ENCODE measurements at regions not wholly inside any gene's neighbourhood (a gene's known extent, or its start where the extent isn't known, plus 50 kb on each side); places are given as distances from the start of the nearest gene placed in this dataset.

DNA sequence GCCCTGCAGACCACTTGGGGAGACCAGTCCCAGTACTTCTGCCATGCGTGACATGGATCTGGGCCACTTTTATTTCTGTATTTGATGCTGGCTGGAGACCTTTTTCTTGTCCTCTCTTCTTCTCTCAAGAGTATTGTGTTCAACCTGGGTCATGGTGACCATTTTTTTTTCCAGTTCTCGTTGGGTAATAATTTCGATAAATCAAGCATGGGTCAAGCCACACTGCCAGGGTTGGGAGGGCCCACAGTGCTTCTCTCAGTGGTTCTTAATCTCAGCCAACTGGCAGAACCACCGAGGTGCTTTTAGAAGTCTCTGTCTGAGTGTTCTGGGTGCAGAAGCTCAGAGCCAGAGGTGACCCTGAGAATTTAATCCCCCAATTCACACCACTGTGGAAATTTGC, 269.9 kb downstream of the SEC23IP start:
- POLR2A ChIA-PET = no interaction called here
- H3K36me3 Mint-ChIP-seq = no peaks in the 10 kb centered on the region
- H3K4me1 Mint-ChIP-seq = no peaks in the 10 kb centered on the region
- TF ChIP-seq TEAD1 (CRISPR knock-in tag; IDR thresholded peaks at IDR 0.05) (no peak), FOXP1 (CRISPR knock-in tag; IDR thresholded peaks at IDR 0.05; ENCODE audit: borderline replicate concordance) (no peak), ETV6 (CRISPR knock-in tag; IDR thresholded peaks at IDR 0.05) (no peak), ZBTB21 (CRISPR knock-in tag; IDR thresholded peaks at IDR 0.05; ENCODE audit: borderline replicate concordance) (no peak), MYBL2 (CRISPR knock-in tag; IDR thresholded peaks at IDR 0.05) (no peak), GRHL2 (CRISPR knock-in tag; IDR thresholded peaks at IDR 0.05; ENCODE audit: insufficient replicate concordance, severe bottlenecking) (no peak), ZNF138 (CRISPR knock-in tag; conservative IDR thresholded peaks at IDR 0.05) (no peak)
- TF ChIP-seq, protein P1, sequence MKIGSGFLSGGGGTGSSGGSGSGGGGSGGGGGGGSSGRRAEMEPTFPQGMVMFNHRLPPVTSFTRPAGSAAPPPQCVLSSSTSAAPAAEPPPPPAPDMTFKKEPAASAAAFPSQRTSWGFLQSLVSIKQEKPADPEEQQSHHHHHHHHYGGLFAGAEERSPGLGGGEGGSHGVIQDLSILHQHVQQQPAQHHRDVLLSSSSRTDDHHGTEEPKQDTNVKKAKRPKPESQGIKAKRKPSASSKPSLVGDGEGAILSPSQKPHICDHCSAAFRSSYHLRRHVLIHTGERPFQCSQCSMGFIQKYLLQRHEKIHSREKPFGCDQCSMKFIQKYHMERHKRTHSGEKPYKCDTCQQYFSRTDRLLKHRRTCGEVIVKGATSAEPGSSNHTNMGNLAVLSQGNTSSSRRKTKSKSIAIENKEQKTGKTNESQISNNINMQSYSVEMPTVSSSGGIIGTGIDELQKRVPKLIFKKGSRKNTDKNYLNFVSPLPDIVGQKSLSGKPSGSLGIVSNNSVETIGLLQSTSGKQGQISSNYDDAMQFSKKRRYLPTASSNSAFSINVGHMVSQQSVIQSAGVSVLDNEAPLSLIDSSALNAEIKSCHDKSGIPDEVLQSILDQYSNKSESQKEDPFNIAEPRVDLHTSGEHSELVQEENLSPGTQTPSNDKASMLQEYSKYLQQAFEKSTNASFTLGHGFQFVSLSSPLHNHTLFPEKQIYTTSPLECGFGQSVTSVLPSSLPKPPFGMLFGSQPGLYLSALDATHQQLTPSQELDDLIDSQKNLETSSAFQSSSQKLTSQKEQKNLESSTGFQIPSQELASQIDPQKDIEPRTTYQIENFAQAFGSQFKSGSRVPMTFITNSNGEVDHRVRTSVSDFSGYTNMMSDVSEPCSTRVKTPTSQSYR (CRISPR knock-in tag; IDR thresholded peaks at IDR 0.05) = no peak
- TF ChIP-seq, protein P2, sequence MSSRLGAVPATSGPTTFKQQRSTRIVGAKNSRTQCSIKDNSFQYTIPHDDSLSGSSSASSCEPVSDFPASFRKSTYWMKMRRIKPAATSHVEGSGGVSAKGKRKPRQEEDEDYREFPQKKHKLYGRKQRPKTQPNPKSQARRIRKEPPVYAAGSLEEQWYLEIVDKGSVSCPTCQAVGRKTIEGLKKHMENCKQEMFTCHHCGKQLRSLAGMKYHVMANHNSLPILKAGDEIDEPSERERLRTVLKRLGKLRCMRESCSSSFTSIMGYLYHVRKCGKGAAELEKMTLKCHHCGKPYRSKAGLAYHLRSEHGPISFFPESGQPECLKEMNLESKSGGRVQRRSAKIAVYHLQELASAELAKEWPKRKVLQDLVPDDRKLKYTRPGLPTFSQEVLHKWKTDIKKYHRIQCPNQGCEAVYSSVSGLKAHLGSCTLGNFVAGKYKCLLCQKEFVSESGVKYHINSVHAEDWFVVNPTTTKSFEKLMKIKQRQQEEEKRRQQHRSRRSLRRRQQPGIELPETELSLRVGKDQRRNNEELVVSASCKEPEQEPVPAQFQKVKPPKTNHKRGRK (CRISPR knock-in tag; IDR thresholded peaks at IDR 0.05; ENCODE audit: borderline replicate concordance) = no peak
- TF ChIP-seq, protein P3, sequence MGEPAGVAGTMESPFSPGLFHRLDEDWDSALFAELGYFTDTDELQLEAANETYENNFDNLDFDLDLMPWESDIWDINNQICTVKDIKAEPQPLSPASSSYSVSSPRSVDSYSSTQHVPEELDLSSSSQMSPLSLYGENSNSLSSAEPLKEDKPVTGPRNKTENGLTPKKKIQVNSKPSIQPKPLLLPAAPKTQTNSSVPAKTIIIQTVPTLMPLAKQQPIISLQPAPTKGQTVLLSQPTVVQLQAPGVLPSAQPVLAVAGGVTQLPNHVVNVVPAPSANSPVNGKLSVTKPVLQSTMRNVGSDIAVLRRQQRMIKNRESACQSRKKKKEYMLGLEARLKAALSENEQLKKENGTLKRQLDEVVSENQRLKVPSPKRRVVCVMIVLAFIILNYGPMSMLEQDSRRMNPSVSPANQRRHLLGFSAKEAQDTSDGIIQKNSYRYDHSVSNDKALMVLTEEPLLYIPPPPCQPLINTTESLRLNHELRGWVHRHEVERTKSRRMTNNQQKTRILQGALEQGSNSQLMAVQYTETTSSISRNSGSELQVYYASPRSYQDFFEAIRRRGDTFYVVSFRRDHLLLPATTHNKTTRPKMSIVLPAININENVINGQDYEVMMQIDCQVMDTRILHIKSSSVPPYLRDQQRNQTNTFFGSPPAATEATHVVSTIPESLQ (CRISPR knock-in tag; IDR thresholded peaks at IDR 0.05) = no peak
- no peak for ATAC-seq
- no peaks in the 10 kb centered on the region for H3K27me3 Mint-ChIP-seq (ENCODE audit: low read depth)
- CTCF ChIA-PET = no interaction called here
- H3K9me3 Mint-ChIP-seq = peaks cover 14% of the 10 kb centered on the region
- no peak overlapping the region for H3K4me3 Mint-ChIP-seq
- no peak overlapping the region for H3K27ac Mint-ChIP-seq
- no peak for DNase-seq (ENCODE audit: low spot score)

DNA sequence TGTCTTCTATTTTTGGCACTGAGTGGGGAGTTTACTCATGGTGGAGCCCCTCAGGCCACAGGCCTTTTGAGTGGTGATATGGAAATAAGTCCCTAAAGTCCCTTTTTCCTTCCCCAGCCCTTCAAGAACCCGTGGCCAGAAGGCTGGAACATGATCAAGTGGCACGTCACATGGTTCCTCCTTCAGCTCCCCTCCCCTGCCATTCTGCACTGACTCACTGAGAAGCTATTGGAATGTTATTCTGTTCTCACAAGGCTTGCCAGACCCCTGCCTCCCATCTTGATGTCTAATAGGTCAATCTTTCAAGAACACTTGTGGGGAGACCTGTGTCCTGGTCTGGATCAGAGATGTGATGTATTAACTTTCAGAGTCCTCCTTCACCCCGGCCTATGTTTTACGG, 279.8 kb downstream of the SEC23IP start:
- H3K27me3 Mint-ChIP-seq (ENCODE audit: low read depth) = no peaks in the 10 kb centered on the region
- no peak for DNase-seq (ENCODE audit: low spot score)
- peaks cover 19% of the 10 kb centered on the region for H3K4me1 Mint-ChIP-seq
- ATAC-seq = no peak
- H3K9me3 Mint-ChIP-seq = no peaks in the 10 kb centered on the region
- H3K36me3 Mint-ChIP-seq = no peaks in the 10 kb centered on the region
- H3K27ac Mint-ChIP-seq = no peak overlapping the region
- no peak for TF ChIP-seq SOX15 (CRISPR knock-in tag; IDR thresholded peaks at IDR 0.05)
- TF ChIP-seq IRF2 (CRISPR knock-in tag; IDR thresholded peaks at IDR 0.05; ENCODE audit: borderline replicate concordance, low read depth) = no peak
- TF ChIP-seq, protein P4, sequence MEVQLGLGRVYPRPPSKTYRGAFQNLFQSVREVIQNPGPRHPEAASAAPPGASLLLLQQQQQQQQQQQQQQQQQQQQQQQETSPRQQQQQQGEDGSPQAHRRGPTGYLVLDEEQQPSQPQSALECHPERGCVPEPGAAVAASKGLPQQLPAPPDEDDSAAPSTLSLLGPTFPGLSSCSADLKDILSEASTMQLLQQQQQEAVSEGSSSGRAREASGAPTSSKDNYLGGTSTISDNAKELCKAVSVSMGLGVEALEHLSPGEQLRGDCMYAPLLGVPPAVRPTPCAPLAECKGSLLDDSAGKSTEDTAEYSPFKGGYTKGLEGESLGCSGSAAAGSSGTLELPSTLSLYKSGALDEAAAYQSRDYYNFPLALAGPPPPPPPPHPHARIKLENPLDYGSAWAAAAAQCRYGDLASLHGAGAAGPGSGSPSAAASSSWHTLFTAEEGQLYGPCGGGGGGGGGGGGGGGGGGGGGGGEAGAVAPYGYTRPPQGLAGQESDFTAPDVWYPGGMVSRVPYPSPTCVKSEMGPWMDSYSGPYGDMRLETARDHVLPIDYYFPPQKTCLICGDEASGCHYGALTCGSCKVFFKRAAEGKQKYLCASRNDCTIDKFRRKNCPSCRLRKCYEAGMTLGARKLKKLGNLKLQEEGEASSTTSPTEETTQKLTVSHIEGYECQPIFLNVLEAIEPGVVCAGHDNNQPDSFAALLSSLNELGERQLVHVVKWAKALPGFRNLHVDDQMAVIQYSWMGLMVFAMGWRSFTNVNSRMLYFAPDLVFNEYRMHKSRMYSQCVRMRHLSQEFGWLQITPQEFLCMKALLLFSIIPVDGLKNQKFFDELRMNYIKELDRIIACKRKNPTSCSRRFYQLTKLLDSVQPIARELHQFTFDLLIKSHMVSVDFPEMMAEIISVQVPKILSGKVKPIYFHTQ (CRISPR knock-in tag; IDR thresholded peaks at IDR 0.05) = no peak
- no peak for TF ChIP-seq EMX1 (CRISPR knock-in tag; IDR thresholded peaks at IDR 0.05)
- TF ChIP-seq RELA (CRISPR knock-in tag; IDR thresholded peaks at IDR 0.05; ENCODE audit: borderline replicate concordance) = no peak
- TF ChIP-seq, protein P5, sequence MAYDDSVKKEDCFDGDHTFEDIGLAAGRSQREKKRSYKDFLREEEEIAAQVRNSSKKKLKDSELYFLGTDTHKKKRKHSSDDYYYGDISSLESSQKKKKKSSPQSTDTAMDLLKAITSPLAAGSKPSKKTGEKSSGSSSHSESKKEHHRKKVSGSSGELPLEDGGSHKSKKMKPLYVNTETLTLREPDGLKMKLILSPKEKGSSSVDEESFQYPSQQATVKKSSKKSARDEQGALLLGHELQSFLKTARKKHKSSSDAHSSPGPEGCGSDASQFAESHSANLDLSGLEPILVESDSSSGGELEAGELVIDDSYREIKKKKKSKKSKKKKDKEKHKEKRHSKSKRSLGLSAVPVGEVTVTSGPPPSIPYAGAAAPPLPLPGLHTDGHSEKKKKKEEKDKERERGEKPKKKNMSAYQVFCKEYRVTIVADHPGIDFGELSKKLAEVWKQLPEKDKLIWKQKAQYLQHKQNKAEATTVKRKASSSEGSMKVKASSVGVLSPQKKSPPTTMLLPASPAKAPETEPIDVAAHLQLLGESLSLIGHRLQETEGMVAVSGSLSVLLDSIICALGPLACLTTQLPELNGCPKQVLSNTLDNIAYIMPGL (CRISPR knock-in tag; IDR thresholded peaks at IDR 0.05) = no peak
- TF ChIP-seq NR1H2 (CRISPR knock-in tag; IDR thresholded peaks at IDR 0.05) = no peak
- TF ChIP-seq OVOL2 (CRISPR knock-in tag; IDR thresholded peaks at IDR 0.05; ENCODE audit: borderline replicate concordance) = no peak
- no peak for TF ChIP-seq ZNF263 (CRISPR knock-in tag; IDR thresholded peaks at IDR 0.05; ENCODE audit: low read depth)
- CTCF ChIA-PET = no interaction called here
- H3K4me3 Mint-ChIP-seq = no peak overlapping the region
- POLR2A ChIA-PET = no interaction called here
